ENCODE measurements at regions not wholly inside any gene's neighbourhood (a gene's known extent, or its start where the extent isn't known, plus 50 kb on each side); places are given as distances from the start of the nearest gene placed in this dataset.

DNA sequence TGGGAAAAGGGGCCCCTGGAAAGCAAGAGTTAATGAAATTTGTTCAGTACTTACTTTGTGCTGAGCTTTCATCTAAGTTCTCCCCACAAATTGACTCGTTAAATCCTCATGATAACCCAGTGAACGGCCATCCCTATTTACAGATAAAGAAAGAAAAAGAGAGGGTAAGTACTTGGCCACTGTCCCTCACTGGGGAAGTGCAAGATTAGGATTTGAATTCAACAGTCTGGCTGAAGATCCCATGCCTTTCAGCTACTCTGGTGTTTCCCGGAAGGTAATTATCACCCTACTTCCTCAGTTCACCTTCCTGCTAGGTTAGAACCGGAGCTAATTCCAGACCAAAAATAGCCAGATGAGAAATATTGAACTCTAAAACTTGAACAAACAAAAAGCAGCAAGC is 269.2 kb upstream of the TLE4 start:
- TF ChIP-seq L3MBTL2 (conservative IDR thresholded peaks at IDR 0.05) (no peak), PKNOX1 (IDR thresholded peaks at IDR 0.05) (no peak), ARNT (IDR thresholded peaks at IDR 0.05) (no peak), FOXK2 (IDR thresholded peaks at IDR 0.05) (no peak), HDGF (IDR thresholded peaks at IDR 0.05; ENCODE audit: borderline replicate concordance) (no peak), TARDBP (IDR thresholded peaks at IDR 0.05) (no peak), NFRKB (IDR thresholded peaks at IDR 0.05) (no peak), FOXM1 (IDR thresholded peaks at IDR 0.05; ENCODE audit: borderline replicate concordance) (no peak), CTBP1 (IDR thresholded peaks at IDR 0.05; ENCODE audit: borderline replicate concordance) (no peak), ELF4 (IDR thresholded peaks at IDR 0.05) (no peak), BHLHE40 (IDR thresholded peaks at IDR 0.05; ENCODE audit: borderline replicate concordance) (no peak)
- no peak for DNase-seq (ENCODE audit: extremely low spot score)
- ChIA-PET POLR2A (no interaction called here), CTCF (interaction anchor here (0.6 to 1.8 kb wide), 5 partner anchors 15 to 856 kb away, joined by 3 to 9 read pairs (median 3); no protein-coding TSS in a partner anchor)

- TF ChIP-seq FOXK2 (IDR thresholded peaks at IDR 0.05), result no peak
- no peak for TF ChIP-seq TARDBP (IDR thresholded peaks at IDR 0.05)
- POLR2A ChIA-PET, result no interaction called here
- no peak for DNase-seq (ENCODE audit: extremely low spot score)
- CTCF ChIA-PET, result no interaction called here
These were observed 263.8 kb upstream of the TLE4 start for GRCh38 chr9:79308012-79308411.

GRCh38 chr9:79312686-79313421 is 258.9 kb upstream of the TLE4 start:
- ChIA-PET CTCF (no interaction called here), POLR2A (no interaction called here)
- TF ChIP-seq L3MBTL2 (conservative IDR thresholded peaks at IDR 0.05) (no peak), ZNF384 (IDR thresholded peaks at IDR 0.05) (no peak), PKNOX1 (IDR thresholded peaks at IDR 0.05) (no peak), FOXK2 (IDR thresholded peaks at IDR 0.05) (no peak), ARNT (IDR thresholded peaks at IDR 0.05) (no peak), SUZ12 (IDR thresholded peaks at IDR 0.05) (no peak), NFRKB (IDR thresholded peaks at IDR 0.05) (no peak), CTBP1 (IDR thresholded peaks at IDR 0.05; ENCODE audit: borderline replicate concordance) (no peak), FOXA1 (IDR thresholded peaks at IDR 0.05) (no peak), FOXM1 (IDR thresholded peaks at IDR 0.05; ENCODE audit: borderline replicate concordance) (no peak), BHLHE40 (IDR thresholded peaks at IDR 0.05; ENCODE audit: borderline replicate concordance) (no peak), SP1 (IDR thresholded peaks at IDR 0.05) (no peak), ELF4 (IDR thresholded peaks at IDR 0.05) (no peak), HDGF (IDR thresholded peaks at IDR 0.05; ENCODE audit: borderline replicate concordance) (no peak), TARDBP (IDR thresholded peaks at IDR 0.05) (no peak), LEF1 (IDR thresholded peaks at IDR 0.05; ENCODE audit: borderline replicate concordance) (no peak)
- no peak for DNase-seq (ENCODE audit: extremely low spot score)

DNA sequence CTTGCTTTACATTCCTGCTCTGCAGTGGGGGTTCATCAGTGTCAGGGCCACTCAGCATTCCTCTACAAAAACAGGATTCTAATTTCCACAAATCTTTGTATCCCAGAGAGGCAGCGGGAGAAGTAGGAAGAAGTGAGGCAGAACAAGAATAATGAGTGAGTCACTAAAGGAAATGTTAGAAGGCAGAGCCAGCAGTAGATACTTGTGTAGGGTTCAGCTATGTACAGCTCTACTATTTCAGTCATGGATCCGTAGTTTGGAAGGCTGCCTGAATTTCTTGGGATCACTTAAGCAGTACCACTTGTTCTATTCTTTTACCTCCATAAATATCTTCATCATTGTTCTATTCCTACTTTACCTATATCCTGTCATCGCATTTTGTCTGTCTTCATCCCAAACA is 246.3 kb upstream of the TLE4 start:
- TF ChIP-seq SUZ12 (IDR thresholded peaks at IDR 0.05), result no peak
- TF ChIP-seq ARNT (IDR thresholded peaks at IDR 0.05), result no peak
- TF ChIP-seq LEF1 (IDR thresholded peaks at IDR 0.05; ENCODE audit: borderline replicate concordance), result no peak
- TF ChIP-seq BHLHE40 (IDR thresholded peaks at IDR 0.05; ENCODE audit: borderline replicate concordance), result no peak
- CTCF ChIA-PET, result interaction anchor here (0.6 to 0.7 kb wide), 2 partner anchors 10 to 70 kb away, joined by 3 to 4 read pairs; no protein-coding TSS in a partner anchor
- POLR2A ChIA-PET, result no interaction called here
- DNase-seq (ENCODE audit: extremely low spot score), result no peak

- no peak for DNase-seq (ENCODE audit: extremely low spot score)
- TF ChIP-seq ELF4 (IDR thresholded peaks at IDR 0.05) (no peak), PKNOX1 (IDR thresholded peaks at IDR 0.05) (peak; percentile 59), ARNT (IDR thresholded peaks at IDR 0.05) (0 out of 2 replicates have a peak, but pooled peaks have one; percentile 6), L3MBTL2 (conservative IDR thresholded peaks at IDR 0.05) (no peak), FOXM1 (IDR thresholded peaks at IDR 0.05; ENCODE audit: borderline replicate concordance) (no peak), FOXA1 (IDR thresholded peaks at IDR 0.05) (no peak), HDGF (IDR thresholded peaks at IDR 0.05; ENCODE audit: borderline replicate concordance) (no peak), NFRKB (IDR thresholded peaks at IDR 0.05) (no peak)
- CTCF ChIA-PET, result no interaction called here
- POLR2A ChIA-PET, result no interaction called here
These were observed 241.9 kb upstream of the TLE4 start for GRCh38 chr9:79329861-79330260.

GRCh38 chr9:79334001-79334400 is 237.8 kb upstream of the TLE4 start:
- POLR2A ChIA-PET, result interaction anchor here (0.6 kb wide), 1 partner anchor 77 kb away, joined by 3 read pairs; no protein-coding TSS in a partner anchor
- TF ChIP-seq NFRKB (IDR thresholded peaks at IDR 0.05) (no peak), FOXK2 (IDR thresholded peaks at IDR 0.05) (no peak), PKNOX1 (IDR thresholded peaks at IDR 0.05) (no peak), SP1 (IDR thresholded peaks at IDR 0.05) (no peak), BHLHE40 (IDR thresholded peaks at IDR 0.05; ENCODE audit: borderline replicate concordance) (no peak), LEF1 (IDR thresholded peaks at IDR 0.05; ENCODE audit: borderline replicate concordance) (no peak), SUZ12 (IDR thresholded peaks at IDR 0.05) (no peak), HDGF (IDR thresholded peaks at IDR 0.05; ENCODE audit: borderline replicate concordance) (no peak), FOXM1 (IDR thresholded peaks at IDR 0.05; ENCODE audit: borderline replicate concordance) (no peak), ZNF384 (IDR thresholded peaks at IDR 0.05) (no peak), ARNT (IDR thresholded peaks at IDR 0.05) (no peak), FOXA1 (IDR thresholded peaks at IDR 0.05) (no peak), ELF4 (IDR thresholded peaks at IDR 0.05) (no peak), TARDBP (IDR thresholded peaks at IDR 0.05) (no peak), CTBP1 (IDR thresholded peaks at IDR 0.05; ENCODE audit: borderline replicate concordance) (no peak), L3MBTL2 (conservative IDR thresholded peaks at IDR 0.05) (no peak)
- CTCF ChIA-PET, result no interaction called here
- no peak for DNase-seq (ENCODE audit: extremely low spot score)
